Stomach (tissue), 8 donors: ENCODE measurements at regions not wholly inside any gene's neighbourhood (a gene's known extent, or its start where the extent isn't known, plus 50 kb on each side); places are given as distances from the start of the nearest gene placed in this dataset.

Experiments
- DNase-seq, 2 donors: peaks; one replicate each; pipeline versions ENCODE4 v3.0.0 to v3.0.0-alpha.2; 2013 to 2019
- H3K27ac ChIP-seq, 5 donors: fragments of 200-600 bp in 4 of 5; sonication (generic) in 4 of 5; one replicate each; pipeline ENCODE4 v1.5.1; 2013 to 2019; ENCODE audit warnings: mild to moderate bottlenecking in 1 of 5, moderate library complexity in 1 of 5
- H3K27me3 ChIP-seq, 3 donors: fragments of 200-600 bp; sonication (generic); one replicate each; pipeline ENCODE4 v1.5.1; 2017 to 2019; ENCODE audit warnings: mixed run types in 1 of 3
- H3K36me3 ChIP-seq, 4 donors: fragments of 200-600 bp; sonication (generic); 1 replicate in 3 of 4; 2 replicates in 1 of 4; pipeline ENCODE4 v1.5.1; 2016 to 2019
- H3K4me1 ChIP-seq, 4 donors: fragments of 200-600 bp; sonication (generic); one replicate each; pipeline ENCODE4 v1.5.1; 2016 to 2019
- H3K4me3 ChIP-seq, 4 donors: fragments of 200-600 bp; sonication (generic) in 3 of 4; one replicate each; pipeline ENCODE4 v1.5.1; 2016 to 2019; ENCODE audit warnings: mild to moderate bottlenecking in 1 of 4
- H3K9me3 ChIP-seq, 4 donors: fragments of 200-600 bp; sonication (generic); one replicate each; pipeline ENCODE4 v1.5.1; 2016 to 2019
- CTCF ChIP-seq, 7 experiments: fragments of 450-650 bp in 4 of 7; fragments of 200-600 bp in 3 of 7; sonication (generic) in 3 of 7; IDR thresholded peaks; one replicate each; pipeline ENCODE4 v1.5.1; 2016 to 2019; ENCODE audit warnings: antibody characterized with exemption in 7 of 7, control low read depth in 2 of 7, mild to moderate bottlenecking in 1 of 7
- EP300 ChIP-seq: sonication (generic); formaldehyde crosslinking; IDR thresholded peaks from one replicate; pipeline ENCODE4 v1.6.1; 2017; ENCODE audit warnings: antibody characterized with exemption
- POLR2A ChIP-seq, 4 donors: fragments of 450-650 bp; IDR thresholded peaks; one replicate each; pipeline ENCODE4 v1.6.1; 2016; ENCODE audit warnings: antibody characterized with exemption in 4 of 4, control low read depth in 2 of 4, mild to moderate bottlenecking in 1 of 4, moderate library complexity in 1 of 4
- POLR2AphosphoS5 ChIP-seq, 3 donors: sonication (generic); formaldehyde crosslinking; IDR thresholded peaks; one replicate each; pipeline ENCODE4 v1.6.1; 2016; ENCODE audit warnings: antibody characterized with exemption in 3 of 3
- WGBS, 5 donors: extraction: QIAGEN DNeasy Blood & Tissue Kit in 3 of 5; methylation state at CpG; one replicate each; pipeline versions ENCODE4 v1.1.5 to v1.1.7; 2013 to 2018; 5-methylcytosine and 5-hydroxymethylcytosine counted together
- intact Hi-C: fragments of 100-400 bp; cut with DNase I; formaldehyde crosslinking; loops from one replicate; pipeline ENCODE4 v1.15.1; 2023; ENCODE audit warnings: low total_unique reads
- donor health status: healthy with polysubstance abuse.
- donor health status: Bipolar disorder and iron deficiency.
- donor health status: healthy.

- intact Hi-C loops: no loop called here
- Histone ChIP-seq H3K4me1 (no peaks in the 10 kb centered on the region), H3K27ac (no peak overlapping the region), H3K36me3 (no peaks in the 10 kb centered on the region), H3K9me3 (peaks cover 0 to 3% (median 0%) of the 10 kb centered on the region in 4 donors), H3K27me3 (no peaks in the 10 kb centered on the region), H3K4me3 (no peak overlapping the region)
- WGBS, 5 donors: 75 to 80% (median 79%) methylated on average over 6 of the region's 6 CpGs
- no peak for TF ChIP-seq EP300
- no peak for TF ChIP-seq POLR2A (IDR thresholded peaks at IDR 0.05)
- no peak for TF ChIP-seq POLR2AphosphoS5 (IDR thresholded peaks at IDR 0.05)
- TF ChIP-seq CTCF (IDR thresholded peaks at IDR 0.05): no peak
- no peak for DNase-seq
Measured at GRCh38 chr18:24993628-24994027, 358.3 kb downstream of the ZNF521 start.

- TF ChIP-seq POLR2A (IDR thresholded peaks at IDR 0.05): no peak
- no peak for TF ChIP-seq EP300
- no peak for TF ChIP-seq CTCF (IDR thresholded peaks at IDR 0.05)
- TF ChIP-seq POLR2AphosphoS5 (IDR thresholded peaks at IDR 0.05): no peak
- Histone ChIP-seq H3K27ac (no peak overlapping the region), H3K36me3 (no peaks in the 10 kb centered on the region), H3K4me3 (no peak overlapping the region), H3K9me3 (peaks cover 0 to 11% (median 8%) of the 10 kb centered on the region in 4 donors), H3K27me3 (no peaks in the 10 kb centered on the region), H3K4me1 (no peaks in the 10 kb centered on the region)
- intact Hi-C loops: no loop called here
- no peak for DNase-seq
- WGBS, 5 donors: 89 to 94% (median 90%) methylated on average over 4 of the region's 4 CpGs
Measured at GRCh38 chr18:24995056-24995455, 356.9 kb downstream of the ZNF521 start.

- Histone ChIP-seq H3K27ac (no peak overlapping the region), H3K4me3 (no peak overlapping the region), H3K36me3 (no peaks in the 10 kb centered on the region), H3K9me3 (peaks cover 0 to 14% (median 8%) of the 10 kb centered on the region in 4 donors), H3K4me1 (no peaks in the 10 kb centered on the region), H3K27me3 (no peaks in the 10 kb centered on the region)
- intact Hi-C loops: no loop called here
- DNase-seq: no peak
- no peak for TF ChIP-seq POLR2A (IDR thresholded peaks at IDR 0.05)
- TF ChIP-seq EP300: no peak
- TF ChIP-seq CTCF (IDR thresholded peaks at IDR 0.05): no peak
- TF ChIP-seq POLR2AphosphoS5 (IDR thresholded peaks at IDR 0.05): no peak
- 74 to 90% (median 84%) methylated on average over 2 of the region's 2 CpGs for WGBS, 5 donors
Measured at GRCh38 chr18:24995755-24996154, 356.2 kb downstream of the ZNF521 start.

GRCh38 chr18:24999650-25000267, 352.2 kb downstream of the ZNF521 start:
- WGBS, 5 donors: 85 to 98% (median 93%) methylated on average over 3 of the region's 3 CpGs
- H3K4me3 ChIP-seq: no peak overlapping the region
- peaks cover 0 to 14% (median 8%) of the 10 kb centered on the region in 4 donors for H3K9me3 ChIP-seq
- no peaks in the 10 kb centered on the region for H3K27me3 ChIP-seq
- H3K27ac ChIP-seq: no peak overlapping the region
- H3K36me3 ChIP-seq: no peaks in the 10 kb centered on the region
- no peak for TF ChIP-seq CTCF (IDR thresholded peaks at IDR 0.05)
- TF ChIP-seq POLR2AphosphoS5 (IDR thresholded peaks at IDR 0.05): no peak
- no peak for TF ChIP-seq EP300
- TF ChIP-seq POLR2A (IDR thresholded peaks at IDR 0.05): no peak
- intact Hi-C loops: no loop called here
- no peak for DNase-seq
- H3K4me1 ChIP-seq: no peaks in the 10 kb centered on the region
